HG02884 (cell line): ENCODE measurements at regions not wholly inside any gene's neighbourhood (a gene's known extent, or its start where the extent isn't known, plus 50 kb on each side); places are given as distances from the start of the nearest gene placed in this dataset.
"Not testable (repeated sequence)": the region's sequence is repeated elsewhere in the genome, so short reads cannot be mapped to it uniquely, and the experiment has no call there.

Source experiments
- ATAC-seq: cut with Tn5 transposase; IDR thresholded peaks from one replicate; pipeline ENCODE4 v1.9.1; 2021; ENCODE audit warnings: mild to moderate bottlenecking, moderate library complexity; ENCODE audit not compliant: unreplicated experiment

DNA sequence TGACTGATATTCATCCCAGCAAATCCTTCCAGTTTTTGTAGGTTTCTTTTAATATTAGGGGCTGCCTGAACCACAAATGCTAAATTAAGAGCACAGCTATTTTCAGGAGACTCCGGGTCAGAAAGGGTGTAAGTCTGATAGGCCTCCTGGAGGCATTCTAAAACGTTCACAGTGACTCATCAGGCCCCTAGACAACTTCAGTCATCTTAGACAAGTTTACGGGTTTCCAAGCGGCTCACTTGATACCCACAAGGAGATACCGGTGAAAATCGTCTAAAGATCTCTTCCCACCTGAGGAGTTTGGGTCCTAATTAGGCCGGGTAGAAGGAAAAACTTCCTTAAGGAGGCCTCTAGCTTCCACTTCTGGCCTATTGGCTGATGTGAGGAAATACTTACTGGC, 342.7 kb upstream of the USP9Y start:
- ATAC-seq = no peak

DNA sequence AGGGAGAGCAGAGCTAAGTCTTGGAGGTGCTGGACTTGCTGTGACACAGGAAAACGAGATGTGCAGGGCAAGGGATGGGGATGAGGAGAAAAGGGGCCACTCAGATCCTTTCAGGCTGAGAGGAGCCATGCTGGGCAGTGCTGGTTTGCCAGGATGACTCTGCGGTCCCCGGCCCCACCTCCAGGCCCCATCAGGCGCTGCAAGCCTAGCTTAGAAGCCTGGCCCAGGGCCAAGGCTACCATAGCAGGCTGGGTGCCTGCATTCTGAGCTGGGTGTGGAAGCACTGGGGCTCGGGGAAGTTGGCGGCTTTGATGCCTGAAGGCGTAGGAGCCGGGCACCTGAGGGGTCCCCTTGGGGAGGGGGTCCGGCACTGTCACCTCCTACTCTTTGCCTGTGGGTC, 341.2 kb upstream of the USP9Y start:
- no peak for ATAC-seq

- ATAC-seq = no peak
These were observed 340.5 kb upstream of the USP9Y start for GRCh38 chrY:12360496-12360895.

- no peak for ATAC-seq
These were observed 335.6 kb upstream of the USP9Y start for GRCh38 chrY:12365311-12365910.

DNA sequence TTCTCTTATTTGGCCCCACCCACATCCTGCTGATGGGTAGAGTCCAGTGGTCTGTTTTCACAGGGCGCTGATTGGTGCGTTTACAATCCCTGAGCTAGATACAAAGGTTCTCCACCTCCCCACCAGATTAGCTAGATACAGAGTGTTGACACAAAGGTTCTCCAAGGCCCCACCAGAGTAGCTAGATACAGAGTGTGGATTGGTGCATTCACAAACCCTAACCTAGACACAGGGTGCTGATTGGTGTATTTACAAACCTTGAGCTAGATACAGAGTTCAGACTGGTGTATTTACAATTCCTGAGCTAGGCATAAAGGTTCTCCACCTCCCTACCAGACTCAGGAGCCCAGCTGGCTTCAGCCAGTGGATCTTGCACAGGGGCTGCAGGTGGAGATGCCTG, 326.4 kb upstream of the USP9Y start:
- not testable (repeated sequence) for ATAC-seq

DNA sequence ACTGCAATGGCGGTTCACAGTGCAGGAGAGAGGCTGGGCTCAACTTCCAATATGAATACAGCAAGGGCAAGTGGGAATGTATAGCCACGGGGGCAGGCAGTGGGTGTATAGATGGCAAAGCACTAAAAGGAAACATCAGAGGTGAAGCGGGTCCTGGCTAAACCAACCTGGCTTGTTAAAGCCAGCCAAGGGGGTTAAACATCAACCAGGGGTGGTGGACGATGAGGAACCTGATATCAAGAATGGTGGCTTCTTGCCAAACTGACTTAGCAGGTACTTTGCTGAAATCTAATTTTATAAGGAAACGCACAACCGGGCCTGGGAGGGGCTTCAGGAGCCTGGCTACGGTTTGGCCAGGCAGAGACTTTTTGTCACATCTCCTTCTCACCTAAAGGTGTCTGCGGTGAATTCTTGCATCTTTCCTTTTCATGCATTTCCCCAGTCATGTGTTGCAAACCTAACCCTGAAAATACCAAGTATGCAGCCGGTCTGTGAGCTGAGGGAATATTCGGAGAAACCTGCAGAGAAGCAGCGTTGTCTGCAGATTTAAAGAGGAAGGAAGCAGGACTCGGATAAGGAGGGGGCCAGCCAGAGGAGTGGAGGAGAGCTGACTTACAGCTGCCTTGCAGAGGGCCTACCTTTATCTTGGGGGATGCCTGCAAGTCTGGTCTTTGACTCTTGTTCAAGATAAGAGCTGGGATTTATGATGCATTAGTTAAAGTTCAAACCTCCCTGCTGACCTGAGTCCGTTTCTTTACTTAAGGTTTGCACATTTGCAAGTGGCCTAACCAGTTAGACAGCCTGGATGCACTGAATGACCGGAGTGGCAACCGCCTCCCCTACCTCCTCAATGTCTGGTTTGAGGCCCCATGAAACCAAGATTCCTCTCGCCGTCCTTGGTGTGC, 309.1 kb upstream of the USP9Y start:
- ATAC-seq = not testable (repeated sequence)

DNA sequence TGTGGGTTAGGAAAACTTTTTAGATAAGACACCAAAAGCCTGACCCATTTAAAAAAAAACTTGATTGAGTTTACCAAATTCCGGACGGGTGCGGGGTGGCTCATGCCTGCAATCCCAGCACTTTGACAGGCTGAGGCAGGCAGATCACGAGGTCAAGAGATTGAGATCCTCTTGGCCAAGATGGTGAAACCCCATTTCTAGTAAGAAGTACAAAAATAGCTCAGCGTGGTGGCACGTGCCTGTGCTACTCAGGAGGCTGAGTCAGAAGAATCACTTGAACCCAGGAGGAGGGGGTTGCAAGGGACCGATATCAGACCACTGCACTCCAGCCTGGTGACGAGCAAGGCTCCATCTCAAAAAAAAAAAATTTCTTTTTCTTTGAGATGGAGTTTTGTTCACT, 307.8 kb upstream of the USP9Y start:
- ATAC-seq = no peak

- not testable (repeated sequence) for ATAC-seq
These were observed 305.5 kb upstream of the USP9Y start for GRCh38 chrY:12395381-12396120.

- ATAC-seq = no peak
These were observed 297.1 kb upstream of the USP9Y start for GRCh38 chrY:12403916-12404315.

DNA sequence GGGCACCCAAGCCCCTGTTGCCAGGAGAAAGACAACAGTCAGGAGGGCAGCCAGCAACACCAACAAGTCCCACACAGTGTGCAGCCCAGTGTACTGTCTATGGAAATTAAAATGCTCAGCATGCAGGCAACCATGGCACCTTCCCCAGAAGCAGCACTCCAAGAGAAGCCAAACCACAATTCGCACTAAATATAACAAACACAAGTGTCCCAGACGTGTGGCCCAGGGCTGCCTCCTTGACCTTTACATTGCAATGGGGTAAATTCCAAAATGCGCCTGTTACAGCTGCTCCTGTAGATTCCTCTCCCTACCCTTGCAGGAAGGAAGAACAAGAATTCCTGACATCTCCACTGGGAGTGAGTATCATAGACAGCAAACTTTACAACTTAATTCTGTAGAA, 292.8 kb upstream of the USP9Y start:
- no peak for ATAC-seq

DNA sequence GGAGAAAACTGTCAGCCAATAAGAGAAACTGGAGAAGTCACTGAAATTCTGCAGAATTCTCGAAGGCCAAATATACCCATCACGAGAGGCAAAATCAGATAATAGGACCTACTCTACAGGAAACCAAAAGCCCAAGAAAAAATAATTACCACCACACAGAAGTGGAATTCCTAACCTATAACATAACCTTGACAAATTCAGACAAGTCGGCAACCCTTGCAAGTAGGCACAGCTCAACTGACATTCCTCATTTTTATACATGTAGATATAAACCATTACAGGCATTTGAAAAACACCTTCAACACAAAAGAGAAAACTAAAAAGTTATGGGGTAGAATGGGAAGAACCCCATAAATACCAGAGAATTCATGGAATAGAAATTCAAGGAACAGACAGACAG, 290.3 kb upstream of the USP9Y start:
- no peak for ATAC-seq

DNA sequence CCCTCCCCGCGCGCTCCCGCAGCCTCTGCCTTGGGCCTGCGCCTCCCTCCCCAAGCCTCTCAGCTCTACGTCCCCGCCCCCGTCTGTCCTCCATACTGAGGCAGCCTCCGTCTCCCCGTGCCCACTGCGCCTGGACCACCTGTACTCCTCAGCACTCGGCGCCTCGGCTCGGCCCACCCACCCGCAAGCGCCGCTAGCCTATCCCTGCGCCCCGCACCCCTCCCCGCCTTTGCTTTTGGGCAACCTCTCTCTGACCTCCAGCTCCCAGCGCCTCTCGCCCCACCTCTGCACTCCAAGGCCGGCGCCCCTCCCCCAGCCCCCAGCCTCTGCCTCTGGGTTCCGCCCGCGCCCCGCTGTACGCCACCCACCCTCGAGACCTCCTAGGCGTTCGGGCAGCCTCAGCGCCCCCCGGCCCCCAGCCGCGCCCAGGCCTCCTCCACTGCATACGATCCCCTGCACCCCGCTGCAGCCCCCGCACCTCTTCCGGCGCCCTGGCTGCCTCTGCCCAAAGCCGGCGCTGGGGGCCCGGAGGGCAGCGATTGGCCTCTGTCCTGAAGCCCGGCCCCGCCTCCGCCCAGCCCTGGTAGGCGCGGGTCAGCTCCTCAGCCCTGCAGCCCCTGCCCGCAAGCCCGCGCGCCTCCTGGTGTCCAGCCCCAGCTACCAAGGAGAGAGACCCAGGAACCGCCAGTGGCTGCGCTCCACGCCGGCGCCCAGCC, 279.8 kb upstream of the USP9Y start:
- ATAC-seq = no peak

DNA sequence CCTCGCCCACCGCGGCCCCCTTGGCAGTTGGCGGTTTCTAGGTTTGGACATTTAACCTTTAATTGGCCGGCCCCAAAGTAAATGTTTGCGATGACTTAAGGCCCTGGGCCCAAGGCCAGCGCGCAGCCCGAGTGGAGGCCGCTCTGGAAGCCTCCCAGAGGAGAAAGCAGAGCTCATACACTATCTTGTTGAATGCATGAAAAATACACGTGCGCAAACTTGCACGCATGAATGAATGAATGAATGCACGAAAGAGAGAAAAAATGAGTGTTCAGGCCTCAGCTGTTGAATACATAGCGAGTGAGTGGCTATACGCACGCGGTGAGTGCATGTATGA, 279.3 kb upstream of the USP9Y start:
- ATAC-seq = no peak

DNA sequence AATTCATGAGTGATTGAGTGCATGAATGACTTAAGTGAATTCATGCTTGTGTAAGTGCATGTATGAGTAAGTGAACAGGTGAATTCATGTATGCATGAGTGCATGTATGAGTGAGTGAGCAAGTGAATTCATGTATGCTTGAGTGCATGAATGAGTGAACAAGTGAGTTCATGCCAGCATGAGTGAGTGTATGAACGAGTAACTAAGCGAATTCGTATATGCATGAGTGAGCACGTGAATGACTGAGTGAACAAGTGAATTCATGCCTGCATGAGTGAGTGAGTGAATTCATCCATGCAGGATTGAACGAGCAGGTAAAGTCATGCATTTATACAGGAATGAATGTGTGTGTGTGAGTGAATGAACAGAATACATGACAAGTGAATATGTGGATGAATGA, 278.5 kb upstream of the USP9Y start:
- no peak for ATAC-seq

GRCh38 chrY:12423416-12424252, 277.4 kb upstream of the USP9Y start:
- ATAC-seq = no peak

- no peak for ATAC-seq
These were observed 275.5 kb upstream of the USP9Y start for GRCh38 chrY:12425506-12425905.

DNA sequence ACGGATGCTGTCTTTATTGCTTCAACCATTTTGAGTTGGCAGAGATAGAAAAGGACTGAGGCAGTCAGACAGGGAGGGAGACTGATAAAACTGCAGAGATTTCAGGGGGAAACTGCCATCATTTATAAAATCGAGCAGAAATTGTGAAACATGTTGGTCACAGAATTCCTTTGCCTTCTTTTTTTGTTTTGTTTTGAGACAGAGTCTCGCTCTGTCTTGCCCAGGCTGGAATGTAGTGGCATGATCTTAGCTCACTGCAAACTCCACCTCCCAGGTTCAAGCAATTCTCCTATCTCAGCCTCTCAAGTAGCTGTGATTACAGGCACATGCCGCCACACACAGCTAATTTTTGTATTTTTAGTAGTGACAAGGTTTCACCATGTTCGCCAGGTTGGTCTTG, 273.7 kb upstream of the USP9Y start:
- no peak for ATAC-seq

- no peak for ATAC-seq
These were observed 269.5 kb upstream of the USP9Y start for GRCh38 chrY:12431546-12431945.

DNA sequence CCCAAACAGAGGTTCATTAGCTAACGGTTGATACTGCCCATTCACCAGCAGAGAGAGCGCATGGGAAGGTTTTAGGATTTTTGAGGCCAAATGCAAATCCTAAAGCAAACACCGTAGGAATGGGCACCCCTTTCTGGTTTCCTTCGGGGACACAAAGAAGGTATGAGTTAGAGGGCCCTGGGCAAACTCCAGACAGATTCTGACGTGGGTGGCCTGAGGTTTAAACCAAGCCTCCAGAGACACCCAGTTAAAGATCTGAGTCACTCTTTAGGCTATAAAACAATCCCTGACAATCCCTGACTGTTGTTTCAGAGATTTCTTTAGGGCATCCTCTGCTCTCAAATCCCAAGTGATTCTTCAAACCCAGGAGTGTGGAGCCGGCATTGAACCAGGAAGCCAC, 262.2 kb upstream of the USP9Y start:
- ATAC-seq = not testable (repeated sequence)

GRCh38 chrY:12444200-12444599, 256.8 kb upstream of the USP9Y start:
- no peak for ATAC-seq
